Stimulated activated CD8-positive, alpha-beta memory T cell treated with anti-CD3 and anti-CD28 coated beads, Interleukin-4, amount 100 ng/mL, for 4 hours (primary cell): ENCODE measurements at regions not wholly inside any gene's neighbourhood (a gene's known extent, or its start where the extent isn't known, plus 50 kb on each side); places are given as distances from the start of the nearest gene placed in this dataset.
"Not testable (repeated sequence)": the region's sequence is repeated elsewhere in the genome, so short reads cannot be mapped to it uniquely, and the experiment has no call there.

Experiments
- DNase-seq, 2 donors: peaks; one replicate each; pipeline ENCODE4 v3.0.0-alpha.2; 2020; ENCODE audit warnings: low read depth in 2 of 2, low spot score in 1 of 2

DNA sequence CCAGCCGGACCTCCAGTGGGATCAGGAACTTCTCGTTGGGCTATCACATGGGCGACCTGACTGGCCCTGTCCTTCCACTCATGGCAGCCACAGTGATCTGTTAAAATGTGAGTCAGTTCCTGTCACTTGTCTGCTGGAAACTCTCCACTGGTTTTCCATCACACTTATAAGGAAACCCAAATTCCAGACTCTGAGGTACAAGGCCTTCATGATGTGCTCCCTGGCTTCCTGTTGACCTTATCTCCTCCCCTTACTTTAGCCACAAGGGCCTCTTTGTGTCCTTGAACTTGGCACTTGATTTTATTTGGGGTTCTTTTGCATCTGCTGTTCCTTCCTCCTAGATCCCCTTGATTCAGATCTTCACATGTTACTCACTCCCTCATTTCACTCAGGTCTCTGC is 96.8 kb downstream of the TENT5C start:
- no peak for DNase-seq

DNA sequence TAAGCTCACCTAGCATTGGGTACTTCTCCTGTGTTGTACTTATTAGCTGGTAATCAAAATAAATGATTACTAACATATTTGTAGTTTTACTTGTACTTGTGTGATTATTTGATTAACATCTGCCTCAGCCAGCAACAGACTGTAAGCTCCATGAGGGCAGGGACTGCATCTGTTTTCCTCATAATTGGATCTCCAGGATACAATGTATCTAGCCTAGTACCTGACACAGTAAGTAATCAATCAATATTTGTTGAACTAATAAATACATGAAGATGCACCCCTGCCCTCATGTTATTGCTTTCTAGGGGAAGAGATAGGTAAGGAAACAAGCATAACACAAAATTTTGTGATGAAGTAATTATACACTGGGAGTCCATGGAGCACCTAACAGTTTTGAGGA is 101.5 kb downstream of the TENT5C start:
- no peak for DNase-seq

DNA sequence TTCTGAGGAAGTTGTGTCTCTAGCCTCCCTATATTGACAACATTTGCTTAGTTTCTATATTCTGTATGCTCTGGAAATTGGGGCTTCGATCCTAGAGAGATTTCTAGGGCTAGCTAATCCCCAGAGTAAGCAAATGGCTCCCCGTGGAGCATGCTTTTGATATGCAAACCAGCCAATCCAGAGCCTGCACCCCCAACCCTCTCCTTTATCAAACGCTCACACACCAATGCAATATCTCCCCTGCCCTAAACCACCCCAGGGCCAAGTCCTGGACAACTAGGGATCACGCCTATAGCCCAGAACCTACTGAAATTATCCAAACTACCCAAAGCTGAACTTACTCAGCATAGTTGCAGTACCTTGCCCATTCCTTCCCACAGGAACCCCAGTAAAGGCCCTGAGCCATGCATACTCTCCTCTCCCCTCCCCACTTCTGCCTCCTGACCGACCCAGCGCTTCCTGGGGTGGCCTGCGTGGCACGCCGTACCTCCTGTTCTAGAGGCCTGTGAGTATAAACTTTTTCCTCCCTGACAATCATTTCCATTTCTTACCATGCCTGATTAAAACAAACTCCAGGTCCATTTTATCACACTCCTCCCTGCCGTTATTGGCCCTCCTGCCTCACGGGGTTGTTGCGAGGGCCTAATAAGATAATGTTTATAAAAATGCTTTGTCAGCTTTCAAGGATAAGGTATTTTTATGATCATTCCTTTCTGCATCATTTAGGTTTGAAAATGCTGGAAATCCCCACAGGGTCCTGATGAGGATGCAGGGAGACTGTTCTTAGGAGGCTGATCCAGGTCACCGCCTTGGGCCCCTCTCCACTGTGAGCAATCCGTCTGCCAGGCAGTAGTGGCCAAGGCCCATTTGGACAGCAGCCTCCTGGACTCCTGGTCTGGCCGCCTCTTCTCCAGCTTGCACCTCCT is 102.7 kb downstream of the TENT5C start:
- no peak for DNase-seq

DNA sequence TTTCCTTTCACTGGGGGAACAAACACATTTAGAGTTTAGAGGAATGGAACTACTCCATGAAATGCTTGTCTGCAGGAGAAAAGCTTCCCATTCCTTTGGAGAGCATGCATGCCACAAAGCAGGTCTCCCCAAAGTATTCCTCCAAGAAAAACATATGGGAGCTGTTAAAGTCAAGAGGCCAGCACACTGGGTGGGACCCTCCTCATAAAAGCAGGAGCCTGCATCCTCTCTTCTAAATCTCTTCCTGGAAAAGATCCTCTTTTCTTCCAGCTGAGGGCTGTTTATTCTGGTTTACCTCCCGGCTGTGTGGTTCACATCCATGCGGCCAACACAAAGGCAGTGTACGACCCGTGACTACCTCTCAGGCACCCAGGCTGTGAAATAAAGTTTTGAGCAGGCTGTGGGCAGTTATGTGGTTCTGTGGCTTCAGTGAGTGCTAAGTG is 103.4 kb downstream of the TENT5C start:
- DNase-seq: no peak

DNA sequence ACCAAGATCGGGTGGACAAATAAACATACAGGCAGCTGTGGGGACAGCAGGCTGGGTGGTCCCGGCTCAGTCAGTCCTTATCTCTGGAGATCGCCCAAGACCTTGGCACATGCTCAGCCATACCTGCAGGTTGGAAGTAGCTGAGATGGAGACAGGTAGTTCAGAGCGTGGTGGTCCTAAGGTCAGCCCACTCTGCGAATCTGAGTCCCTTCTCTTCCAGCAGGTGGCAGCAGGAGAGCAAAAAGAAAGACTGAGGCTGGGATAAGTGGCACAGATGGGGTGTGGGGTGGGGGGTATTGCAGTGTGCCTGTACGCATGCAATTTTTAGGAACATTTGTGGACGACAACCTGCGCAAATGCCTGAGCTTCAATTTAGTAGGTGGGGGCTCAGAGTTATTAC is 104.9 kb downstream of the TENT5C start:
- DNase-seq: no peak

DNA sequence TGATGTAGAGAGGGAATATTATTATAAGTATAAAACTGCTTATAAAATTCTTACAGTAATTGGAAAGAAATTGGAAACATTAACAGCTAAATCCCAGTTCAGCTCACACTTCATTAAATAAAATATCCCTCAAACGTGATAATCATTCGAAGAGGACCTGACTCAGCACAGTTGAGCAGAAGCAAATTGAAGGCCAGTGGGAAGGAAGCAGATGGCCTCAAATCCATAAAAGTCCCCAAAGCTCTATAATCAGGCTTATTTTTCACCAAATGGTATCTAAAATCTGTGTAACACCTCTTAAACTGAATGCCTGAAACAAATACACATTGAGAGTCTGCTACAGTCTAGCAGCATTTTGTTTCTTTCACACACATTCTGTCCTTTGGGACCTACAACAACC is 106.8 kb downstream of the TENT5C start:
- no peak for DNase-seq

DNA sequence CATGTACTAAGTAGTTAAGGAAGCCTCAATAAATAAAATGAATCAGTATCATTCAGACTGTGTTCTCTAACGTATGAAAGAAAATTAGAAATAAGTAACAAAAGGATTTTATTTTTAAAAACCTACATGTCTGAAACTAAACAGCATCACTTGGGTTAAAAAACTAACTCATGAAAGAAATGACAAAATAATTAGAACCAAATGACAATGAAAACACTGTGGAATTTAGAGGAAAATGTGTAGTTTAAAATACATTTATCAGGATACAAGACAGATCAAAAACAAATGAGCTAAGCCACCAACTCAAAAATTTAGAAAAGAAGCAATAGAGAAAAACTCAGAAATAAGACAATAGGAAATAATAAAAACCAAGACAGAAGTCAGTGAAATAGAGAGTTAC is 108.7 kb downstream of the TENT5C start:
- no peak for DNase-seq

DNA sequence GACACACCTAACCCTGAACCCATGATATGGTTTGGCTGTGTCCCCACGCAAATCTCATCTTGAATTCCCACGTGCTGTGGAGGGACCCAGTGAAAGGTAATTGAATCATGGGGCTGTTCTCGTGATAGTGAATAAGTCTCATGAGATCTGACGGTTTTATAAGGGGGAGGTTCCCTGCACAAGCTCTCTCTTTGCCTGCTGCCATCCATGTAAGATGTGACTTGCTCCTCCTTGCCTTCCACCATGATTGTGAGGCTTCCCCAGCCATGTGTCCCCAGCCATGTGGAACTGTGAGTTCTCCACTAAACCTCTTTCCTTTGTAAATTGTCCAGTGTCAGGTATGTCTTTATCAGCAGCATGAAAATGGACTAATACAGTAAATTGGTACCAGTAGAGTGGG is 110.2 kb downstream of the TENT5C start:
- DNase-seq: not testable (repeated sequence)

DNA sequence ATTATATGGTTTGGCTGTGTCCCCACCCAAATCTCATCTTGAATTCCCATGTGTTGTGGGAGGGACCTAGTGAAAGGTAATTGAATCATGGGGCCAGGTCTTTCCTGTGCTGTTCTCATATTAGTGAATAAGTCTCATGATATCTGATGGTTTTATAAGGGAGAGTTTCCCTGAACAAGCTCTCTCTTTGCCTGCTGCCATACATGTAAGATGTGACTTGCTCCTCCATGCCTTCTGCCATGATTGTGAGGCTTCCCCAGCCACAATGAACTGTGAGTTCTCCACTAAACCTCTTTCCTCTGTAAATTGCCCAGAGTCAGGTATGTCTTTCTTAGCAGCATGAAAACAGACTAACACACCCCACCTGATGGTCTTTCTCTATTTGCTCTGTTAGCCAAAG is 112.1 kb downstream of the TENT5C start:
- DNase-seq: not testable (repeated sequence)

DNA sequence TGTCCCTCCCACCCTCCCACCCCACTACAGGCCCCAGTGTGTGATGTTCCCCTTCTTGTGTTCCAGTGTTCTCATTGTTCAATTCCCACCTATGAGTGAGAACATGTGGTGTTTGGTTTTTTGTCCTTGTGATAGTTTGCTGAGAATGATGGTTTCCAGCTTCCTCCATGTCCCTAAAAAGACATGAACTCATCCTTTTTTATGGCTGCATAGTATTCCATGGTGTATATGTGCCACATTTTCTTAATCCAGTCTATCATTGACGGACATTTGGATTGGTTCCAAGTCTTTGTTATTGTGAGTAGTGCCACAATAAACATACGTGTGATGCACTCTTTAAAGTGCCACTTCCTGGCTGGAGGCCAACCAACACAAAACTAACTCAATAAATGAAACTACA is 112.7 kb downstream of the TENT5C start:
- DNase-seq: not testable (repeated sequence)

DNA sequence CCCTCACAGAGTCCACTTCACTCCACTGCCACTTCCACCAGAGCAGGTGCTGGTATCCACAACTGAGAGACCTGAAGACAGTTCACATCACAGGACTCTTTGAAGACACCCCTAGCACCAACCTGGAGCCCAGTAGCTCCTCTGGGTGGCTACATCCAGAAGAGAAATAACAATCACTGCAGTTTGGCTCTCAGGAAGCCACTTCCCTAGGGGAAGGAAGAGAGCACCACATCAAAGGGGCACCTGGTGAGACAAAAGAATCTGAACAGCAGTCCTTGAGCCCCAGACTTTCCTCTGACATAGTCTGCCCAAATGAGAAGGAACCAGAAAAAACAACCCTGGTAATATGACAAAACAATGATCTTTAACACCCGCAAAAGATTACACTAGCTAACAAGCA is 113.2 kb downstream of the TENT5C start:
- no peak for DNase-seq

DNA sequence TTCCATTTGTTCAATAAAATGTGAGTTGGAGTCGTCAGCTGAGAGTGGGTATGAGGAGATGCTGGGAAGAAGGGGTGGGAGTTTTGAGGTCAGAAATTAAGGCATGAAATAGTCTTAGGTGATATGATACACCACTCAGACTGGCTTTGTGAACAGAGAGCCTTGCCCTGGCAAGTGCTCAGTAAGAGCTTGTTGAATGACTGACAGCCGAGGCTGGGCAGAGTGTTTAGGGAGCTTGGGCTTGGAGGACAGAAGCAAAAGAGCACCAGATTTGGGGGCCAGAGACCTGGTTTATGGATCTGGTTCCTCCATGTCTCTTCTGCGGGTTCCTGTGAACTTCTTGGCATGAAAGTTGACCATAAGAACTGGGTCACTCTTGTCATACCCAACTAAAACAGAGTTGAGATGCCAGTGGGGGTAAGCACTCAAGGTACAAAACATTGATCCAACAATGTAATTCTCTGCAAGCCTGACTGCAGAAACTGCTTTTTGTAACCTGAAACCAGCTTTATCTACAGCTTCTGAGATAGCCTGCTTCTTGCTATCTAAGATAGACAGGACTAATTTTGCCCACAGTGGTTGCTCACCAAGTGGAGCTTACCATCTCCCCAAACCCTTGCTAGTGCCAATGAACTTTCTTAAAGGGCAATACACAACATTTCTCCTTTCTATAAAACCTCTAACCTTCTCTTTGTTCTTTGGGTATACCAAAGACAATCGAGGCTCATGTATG is 126.4 kb downstream of the TENT5C start:
- no peak for DNase-seq

DNA sequence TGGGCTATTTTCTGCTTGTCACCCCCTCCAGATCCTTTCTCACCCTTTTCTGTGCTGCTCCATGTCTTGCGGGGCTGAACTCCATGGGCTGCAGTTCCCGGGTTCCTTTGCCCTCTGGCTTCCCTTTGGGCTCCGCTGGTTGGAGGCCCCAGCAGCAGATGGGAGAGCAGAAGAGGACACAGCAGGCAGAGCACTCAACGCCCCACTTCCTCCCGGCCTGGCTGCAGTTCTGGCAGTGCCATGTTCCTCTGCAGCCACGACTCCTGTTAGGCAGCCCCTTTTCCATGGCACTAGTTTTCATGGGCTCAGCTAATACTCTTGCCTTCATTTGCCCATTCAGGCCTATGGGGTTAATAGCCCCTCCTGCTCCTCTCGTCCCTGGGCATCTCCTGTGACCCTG is 127.1 kb downstream of the TENT5C start:
- no peak for DNase-seq

DNA sequence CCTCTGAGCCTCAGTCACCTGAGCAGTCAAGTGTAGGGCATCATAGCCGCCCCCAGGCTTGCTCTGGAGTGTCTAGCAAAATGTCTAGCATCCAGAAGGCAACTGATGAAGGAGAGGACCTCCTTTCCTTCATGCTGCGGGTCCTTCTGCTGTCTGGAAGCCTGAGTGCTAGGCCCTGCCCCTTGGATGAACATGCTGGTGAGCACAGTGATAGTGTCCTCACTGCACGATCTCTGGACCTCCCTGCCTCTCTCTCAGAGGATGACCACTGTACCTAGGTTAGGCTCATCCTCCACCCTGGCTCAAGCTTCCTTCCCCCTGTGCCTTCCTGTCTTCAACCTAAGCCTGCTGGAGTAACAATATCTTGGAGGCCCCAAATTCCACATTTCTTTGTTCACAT is 128.6 kb downstream of the TENT5C start:
- DNase-seq: no peak

DNA sequence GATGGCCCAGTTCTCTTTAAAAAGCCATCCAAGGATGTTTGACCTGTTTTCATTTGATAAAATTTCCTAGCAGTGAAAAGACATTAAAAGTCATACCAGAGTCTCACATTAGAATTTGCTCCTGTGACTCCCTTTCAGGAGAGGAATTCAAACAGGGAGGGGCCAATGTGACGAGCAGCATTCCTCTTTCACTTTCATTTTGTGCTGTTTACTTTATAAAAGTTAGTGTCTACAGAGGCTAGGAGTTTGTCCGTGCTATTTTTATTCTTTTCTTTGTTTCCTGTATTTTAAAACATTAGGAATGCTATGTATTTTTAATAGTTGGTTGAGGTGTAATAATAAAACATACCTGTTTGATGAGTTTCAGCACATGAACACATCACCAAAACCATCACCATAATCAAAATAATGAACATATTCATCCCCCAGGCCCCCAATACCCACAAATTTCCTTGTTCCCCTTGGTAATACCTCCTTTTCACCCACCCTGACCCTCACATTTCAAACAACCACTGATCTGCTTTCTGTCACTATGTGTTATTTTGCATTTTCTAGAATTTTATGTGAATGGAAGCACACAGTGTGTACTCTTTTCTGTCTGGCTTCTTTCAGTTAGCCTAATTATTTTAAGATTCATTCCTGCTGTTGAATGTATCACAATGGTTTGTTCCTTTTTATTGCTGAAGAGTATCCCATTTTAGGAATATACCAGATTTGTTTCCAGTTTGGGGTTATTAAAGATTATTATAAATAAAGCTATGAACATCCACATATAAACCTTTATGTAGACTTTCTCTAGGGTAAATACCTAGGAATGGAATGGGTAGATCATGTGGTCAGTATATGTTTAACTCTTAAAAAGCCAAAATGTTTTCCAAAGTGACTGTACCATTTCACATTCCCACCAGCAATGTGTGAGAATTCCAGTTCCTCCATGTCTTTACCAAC is 129.5 kb downstream of the TENT5C start:
- DNase-seq: no peak

DNA sequence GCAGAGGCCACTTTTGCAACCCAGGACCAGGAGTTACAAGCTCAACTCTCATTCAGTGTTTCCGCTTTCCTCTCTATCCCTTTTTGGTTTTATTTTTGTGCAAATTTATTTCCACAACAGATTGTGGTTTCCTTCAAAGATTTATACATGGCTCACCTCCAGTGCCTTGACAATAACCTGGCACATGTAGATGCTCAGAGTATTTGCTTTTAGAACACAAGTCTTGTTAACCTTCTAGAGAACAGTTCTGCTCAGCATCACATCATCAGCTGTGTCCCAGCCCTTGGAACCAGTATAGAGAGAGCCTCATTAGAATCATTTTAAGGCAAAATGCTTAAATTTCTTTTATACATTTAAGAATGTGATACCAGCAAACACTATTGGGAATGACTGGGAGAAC is 133.7 kb downstream of the TENT5C start:
- no peak for DNase-seq

DNA sequence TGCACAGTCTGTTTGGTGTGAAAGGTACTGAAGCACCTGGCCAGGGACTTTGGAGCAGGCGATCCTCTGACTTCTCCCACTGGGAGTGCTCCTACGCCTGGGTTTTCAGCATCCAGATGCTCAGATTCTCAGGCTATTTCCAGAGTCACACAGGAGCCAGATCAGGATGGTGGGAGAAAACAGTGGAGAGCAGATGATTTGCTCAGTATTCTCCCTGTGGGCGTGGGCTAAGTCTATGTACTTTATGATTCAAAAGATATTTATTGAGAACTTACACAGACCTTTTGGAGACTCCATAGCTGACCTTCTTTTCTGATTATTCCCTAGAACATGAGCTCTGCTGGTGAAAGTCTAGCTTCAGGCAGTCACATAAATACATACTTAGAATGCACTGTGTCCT is 134.6 kb downstream of the TENT5C start:
- no peak for DNase-seq

DNA sequence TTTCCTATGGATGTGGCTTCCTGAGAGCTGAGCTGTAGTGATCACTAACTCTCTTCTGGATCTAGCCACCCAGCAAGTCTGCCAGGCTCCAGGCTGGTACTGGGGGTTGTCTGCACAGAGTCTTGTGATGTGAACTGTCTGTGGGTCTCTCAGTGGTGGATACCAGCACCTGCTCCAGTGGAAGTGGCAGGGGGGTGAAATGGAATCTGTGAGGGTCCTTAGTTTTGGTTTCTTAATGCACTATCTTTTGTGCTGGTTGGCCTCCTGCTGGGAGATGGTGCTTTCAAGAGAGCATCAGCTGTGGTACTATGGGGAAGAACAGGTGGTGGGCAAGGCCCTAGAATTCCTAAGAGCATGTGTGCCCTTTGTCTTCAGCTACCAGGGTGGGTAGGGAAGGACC is 140.7 kb downstream of the TENT5C start:
- DNase-seq: not testable (repeated sequence)

DNA sequence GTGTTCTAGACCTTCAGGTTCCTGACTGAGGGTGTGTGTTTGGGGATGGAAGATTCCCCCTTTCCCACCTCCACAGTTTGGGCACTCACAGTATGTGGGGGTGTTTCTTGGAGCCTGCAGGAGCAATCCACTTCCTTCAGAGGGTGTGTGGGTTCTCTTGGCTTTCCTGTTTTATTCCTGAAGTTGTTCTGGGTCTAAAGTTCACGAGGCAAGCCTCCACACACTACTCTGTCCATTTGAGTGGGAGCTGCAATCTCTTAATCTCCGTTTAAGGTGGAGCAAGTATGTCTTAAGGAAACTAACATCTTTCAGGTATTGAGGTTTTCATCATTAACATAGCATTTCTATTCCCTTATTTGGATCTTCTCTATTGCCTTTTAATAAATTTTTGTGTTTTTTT is 141.8 kb downstream of the TENT5C start:
- no peak for DNase-seq

DNA sequence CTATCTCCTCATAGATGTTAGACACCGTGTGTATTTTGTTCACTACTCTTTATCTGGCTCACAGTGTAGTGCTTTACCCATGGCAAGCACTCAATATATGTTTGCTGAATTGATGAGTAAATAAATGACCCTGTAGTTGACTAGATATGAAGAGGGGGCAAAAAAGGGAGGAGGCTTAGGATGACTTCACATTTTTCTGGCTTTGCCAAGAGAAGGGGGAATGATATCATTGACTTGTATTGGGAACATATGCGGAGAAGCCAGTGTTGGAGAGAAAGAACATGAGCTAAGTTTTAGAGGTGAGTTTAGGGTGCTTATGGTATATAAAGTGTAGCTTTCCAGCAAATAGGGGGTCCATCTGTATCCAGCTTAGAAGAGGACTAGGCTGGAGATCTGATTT is 145.5 kb downstream of the TENT5C start:
- DNase-seq: no peak

DNA sequence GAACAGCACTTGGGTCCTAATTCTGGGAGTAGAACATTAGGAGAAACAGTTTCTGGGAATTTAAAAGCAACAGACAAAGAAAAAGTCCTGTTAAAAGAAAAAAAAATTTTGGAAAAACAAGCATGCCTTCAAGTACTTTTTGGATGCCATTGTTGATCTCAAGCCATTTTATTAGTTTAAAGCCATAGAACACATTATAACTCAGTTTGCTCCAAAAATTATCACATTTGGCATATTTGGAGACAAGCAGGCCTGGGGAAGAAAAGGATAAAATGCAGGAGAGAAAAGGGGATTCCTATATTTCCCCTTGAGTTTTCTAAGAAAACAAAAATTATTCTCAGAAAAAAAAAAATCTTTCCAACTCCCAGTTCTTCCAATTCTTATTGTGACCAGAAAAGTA is 146.8 kb downstream of the TENT5C start:
- no peak for DNase-seq
